Fibroblast of pulmonary artery (primary cell): ENCODE measurements at regions not wholly inside any gene's neighbourhood (a gene's known extent, or its start where the extent isn't known, plus 50 kb on each side); places are given as distances from the start of the nearest gene placed in this dataset.
A peak's percentile ranks its signal among the peaks of the same experiment; 100 is the strongest.
"Not testable (repeated sequence)": the region's sequence is repeated elsewhere in the genome, so short reads cannot be mapped to it uniquely, and the experiment has no call there.

Source experiments
- DNase-seq: peaks from one replicate; pipeline ENCODE4 v3.0.0-alpha.2; 2010; ENCODE audit warnings: low read depth
- H3K4me3 ChIP-seq: replicated peaks from 2 replicates; pipeline ENCODE4 v1.5.1; 2011; ENCODE audit warnings: low read depth, mild to moderate bottlenecking, control low read depth, low read length, moderate library complexity
- TF ChIP-seq, protein P1 (sequence below): IDR thresholded peaks from 2 replicates; pipeline ENCODE4 v1.5.1; 2011; ENCODE audit warnings: mild to moderate bottlenecking, control low read depth, low read length, inconsistent platforms; ENCODE audit errors: missing control alignments

- no peak for DNase-seq
- H3K4me3 ChIP-seq = no peak overlapping the region
- TF ChIP-seq, protein P1, sequence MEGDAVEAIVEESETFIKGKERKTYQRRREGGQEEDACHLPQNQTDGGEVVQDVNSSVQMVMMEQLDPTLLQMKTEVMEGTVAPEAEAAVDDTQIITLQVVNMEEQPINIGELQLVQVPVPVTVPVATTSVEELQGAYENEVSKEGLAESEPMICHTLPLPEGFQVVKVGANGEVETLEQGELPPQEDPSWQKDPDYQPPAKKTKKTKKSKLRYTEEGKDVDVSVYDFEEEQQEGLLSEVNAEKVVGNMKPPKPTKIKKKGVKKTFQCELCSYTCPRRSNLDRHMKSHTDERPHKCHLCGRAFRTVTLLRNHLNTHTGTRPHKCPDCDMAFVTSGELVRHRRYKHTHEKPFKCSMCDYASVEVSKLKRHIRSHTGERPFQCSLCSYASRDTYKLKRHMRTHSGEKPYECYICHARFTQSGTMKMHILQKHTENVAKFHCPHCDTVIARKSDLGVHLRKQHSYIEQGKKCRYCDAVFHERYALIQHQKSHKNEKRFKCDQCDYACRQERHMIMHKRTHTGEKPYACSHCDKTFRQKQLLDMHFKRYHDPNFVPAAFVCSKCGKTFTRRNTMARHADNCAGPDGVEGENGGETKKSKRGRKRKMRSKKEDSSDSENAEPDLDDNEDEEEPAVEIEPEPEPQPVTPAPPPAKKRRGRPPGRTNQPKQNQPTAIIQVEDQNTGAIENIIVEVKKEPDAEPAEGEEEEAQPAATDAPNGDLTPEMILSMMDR = no peak
These were observed 90.6 kb upstream of the LHX1 start for GRCh38 chr17:36846410-36847292.

- DNase-seq = peak; percentile 21
These were observed 89.0 kb upstream of the LHX1 start for GRCh38 chr17:36848008-36848902.

GRCh38 chr17:36849020-36849419 lies 88.3 kb upstream of the LHX1 start:
- H3K4me3 ChIP-seq, DNase-seq: not testable (repeated sequence)

More at GRCh38 chr17:36848008-36848902, 89.0 kb upstream of the LHX1 start:
- no peak overlapping the region for H3K4me3 ChIP-seq
- TF ChIP-seq, protein P1 = no peak

- peak; percentile 84 for DNase-seq
- no peak overlapping the region for H3K4me3 ChIP-seq
- TF ChIP-seq, protein P1 = peak; percentile 27
These were observed 87.4 kb upstream of the LHX1 start for GRCh38 chr17:36849871-36850348.

DNA sequence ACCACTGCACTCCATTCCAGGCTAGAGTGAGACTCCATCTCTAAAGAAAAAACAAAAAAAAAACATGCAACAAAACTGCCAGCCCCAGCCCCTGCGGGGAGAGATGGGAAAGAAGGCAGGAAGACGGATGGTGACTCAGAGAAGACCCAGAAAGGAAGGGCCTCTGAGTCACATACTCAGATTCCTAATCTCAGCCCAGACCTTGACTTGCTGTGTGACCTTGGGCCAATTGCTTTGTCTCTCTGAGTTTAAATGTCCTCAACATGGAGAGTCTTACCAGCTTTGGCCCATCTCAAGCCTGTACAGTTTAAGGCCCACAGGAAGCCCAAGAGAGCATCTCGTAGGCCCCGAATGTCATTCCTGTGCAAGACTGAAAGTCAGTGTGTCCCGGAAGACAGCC lies 86.5 kb upstream of the LHX1 start:
- no peak overlapping the region for H3K4me3 ChIP-seq
- DNase-seq = peak; percentile 74
- TF ChIP-seq, protein P1 = no peak

DNA sequence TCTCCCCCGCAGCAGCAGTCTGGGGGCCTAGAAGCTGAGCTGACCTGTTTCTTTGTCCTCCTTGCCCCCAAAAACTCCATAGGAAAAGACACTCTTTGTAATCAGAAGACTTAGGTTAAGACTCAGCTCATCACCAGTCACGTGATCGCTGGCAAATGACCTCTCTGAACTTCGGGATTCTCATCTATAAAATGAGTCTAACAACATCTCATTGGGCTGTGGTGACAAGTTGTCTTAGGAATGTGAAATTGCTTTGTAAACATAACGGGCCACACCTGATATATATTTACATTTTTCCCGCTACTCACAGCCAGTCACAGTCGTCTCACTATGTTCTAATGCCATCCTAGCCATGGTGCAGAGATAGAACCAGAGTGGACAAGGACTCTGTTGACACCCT lies 86.0 kb upstream of the LHX1 start:
- no peak overlapping the region for H3K4me3 ChIP-seq
- TF ChIP-seq, protein P1 = no peak
- no peak for DNase-seq

DNA sequence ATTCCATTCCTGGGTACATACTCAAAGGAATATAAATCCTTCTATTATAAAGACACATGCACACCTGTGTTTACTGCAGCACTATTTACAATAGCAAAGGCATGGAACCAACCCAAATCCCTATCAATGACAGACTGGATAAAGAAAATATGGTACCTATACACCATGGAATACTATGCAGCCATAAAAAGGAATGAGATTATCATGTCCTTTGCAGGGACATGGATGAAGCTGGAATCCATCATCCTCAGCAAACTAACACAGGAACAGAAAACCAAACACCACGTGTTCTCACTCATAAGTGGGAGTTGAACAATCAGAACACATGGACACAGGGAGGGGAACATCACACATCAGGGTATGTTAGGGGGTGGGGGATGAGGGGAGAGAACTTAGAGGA lies 84.8 kb upstream of the LHX1 start:
- H3K4me3 ChIP-seq, DNase-seq: not testable (repeated sequence)
